Ishikawa (cell line): ENCODE measurements at regions not wholly inside any gene's neighbourhood (a gene's known extent, or its start where the extent isn't known, plus 50 kb on each side); places are given as distances from the start of the nearest gene placed in this dataset.

Source experiments
- CEBPB ChIP-seq: IDR thresholded peaks from 2 replicates; pipeline ENCODE4 v1.6.1; 2012
- CREB1 ChIP-seq: IDR thresholded peaks from 2 replicates; pipeline ENCODE4 v1.6.1; 2012; ENCODE audit warnings: low read depth
- EGR1 ChIP-seq: IDR thresholded peaks from 2 replicates; pipeline ENCODE4 v1.6.1; 2012
- EP300 ChIP-seq: IDR thresholded peaks from 2 replicates; pipeline ENCODE4 v1.6.1; 2012; ENCODE audit warnings: borderline replicate concordance
- FOXM1 ChIP-seq: IDR thresholded peaks from 2 replicates; pipeline ENCODE4 v1.6.1; 2012; ENCODE audit warnings: low read depth, borderline replicate concordance
- MAX ChIP-seq: IDR thresholded peaks from 2 replicates; pipeline ENCODE4 v1.6.1; 2012
- NFIC ChIP-seq: IDR thresholded peaks from 2 replicates; pipeline ENCODE4 v1.6.1; 2012
- RAD21 ChIP-seq: IDR thresholded peaks from 2 replicates; pipeline ENCODE4 v1.6.1; 2012; ENCODE audit warnings: low read depth
- REST ChIP-seq: IDR thresholded peaks from 2 replicates; pipeline ENCODE4 v1.6.1; 2012; ENCODE audit warnings: low read depth, mild to moderate bottlenecking
- TAF1 ChIP-seq: IDR thresholded peaks from 2 replicates; pipeline ENCODE4 v1.6.1; 2012; ENCODE audit warnings: low read depth, mild to moderate bottlenecking
- TCF12 ChIP-seq: IDR thresholded peaks from 2 replicates; pipeline ENCODE4 v1.6.1; 2012; ENCODE audit warnings: low read depth
- TEAD4 ChIP-seq: IDR thresholded peaks from 2 replicates; pipeline ENCODE4 v1.6.1; 2012
- USF1 ChIP-seq: IDR thresholded peaks from 2 replicates; pipeline ENCODE4 v1.6.1; 2012
- YY1 ChIP-seq: IDR thresholded peaks from 2 replicates; pipeline ENCODE4 v1.6.1; 2012; ENCODE audit warnings: low read depth
- ZBTB7A ChIP-seq: IDR thresholded peaks from 2 replicates; pipeline ENCODE4 v1.6.1; 2012; ENCODE audit warnings: low read depth

GRCh38 chr6:51365566-51365965, 546.9 kb downstream of the TFAP2B start:
- TF ChIP-seq ZBTB7A: no peak
- no peak for TF ChIP-seq FOXM1
- TF ChIP-seq YY1: no peak
- TF ChIP-seq EGR1: no peak
- TF ChIP-seq NFIC: no peak
- TF ChIP-seq REST: no peak
- TF ChIP-seq RAD21: no peak
- TF ChIP-seq TEAD4: no peak
- no peak for TF ChIP-seq TCF12
- no peak for TF ChIP-seq CEBPB
- TF ChIP-seq EP300: no peak
- TF ChIP-seq CREB1: no peak

GRCh38 chr6:51369485-51369884, 550.8 kb downstream of the TFAP2B start:
- TF ChIP-seq RAD21 (no peak), EP300 (no peak), TAF1 (no peak), TEAD4 (no peak), ZBTB7A (no peak), CREB1 (no peak), MAX (no peak), CEBPB (no peak)

GRCh38 chr6:51382847-51383246, 564.2 kb downstream of the TFAP2B start:
- TF ChIP-seq MAX (no peak), RAD21 (no peak), CEBPB (no peak), CREB1 (no peak), YY1 (no peak), REST (no peak), EGR1 (no peak), ZBTB7A (no peak), FOXM1 (no peak), TCF12 (no peak), EP300 (no peak), TEAD4 (no peak)

- TF ChIP-seq RAD21: no peak
- TF ChIP-seq USF1: no peak
- TF ChIP-seq YY1: no peak
- no peak for TF ChIP-seq EGR1
- no peak for TF ChIP-seq TCF12
- no peak for TF ChIP-seq CEBPB
- TF ChIP-seq FOXM1: no peak
- TF ChIP-seq CREB1: no peak
- no peak for TF ChIP-seq TAF1
- no peak for TF ChIP-seq REST
- no peak for TF ChIP-seq TEAD4
- no peak for TF ChIP-seq ZBTB7A
- no peak for TF ChIP-seq NFIC
- TF ChIP-seq EP300: no peak
- TF ChIP-seq MAX: no peak
Observed at GRCh38 chr6:51384736-51385135, 566.1 kb downstream of the TFAP2B start.

- TF ChIP-seq CEBPB (no peak), TCF12 (no peak), TAF1 (no peak), ZBTB7A (no peak), EP300 (no peak), CREB1 (no peak), YY1 (no peak), NFIC (no peak), REST (no peak)
Observed at GRCh38 chr6:51386347-51386836, 567.7 kb downstream of the TFAP2B start.
